OCI-M1 (cell line): ENCODE measurements at regions not wholly inside any gene's neighbourhood (a gene's known extent, or its start where the extent isn't known, plus 50 kb on each side); places are given as distances from the start of the nearest gene placed in this dataset.
A peak's percentile ranks its signal among the peaks of the same experiment; 100 is the strongest.

Experiments
- DNase-seq: peaks from one replicate; lab custom pipeline; 2025; lab: John Stamatoyannopoulos, UW

DNA sequence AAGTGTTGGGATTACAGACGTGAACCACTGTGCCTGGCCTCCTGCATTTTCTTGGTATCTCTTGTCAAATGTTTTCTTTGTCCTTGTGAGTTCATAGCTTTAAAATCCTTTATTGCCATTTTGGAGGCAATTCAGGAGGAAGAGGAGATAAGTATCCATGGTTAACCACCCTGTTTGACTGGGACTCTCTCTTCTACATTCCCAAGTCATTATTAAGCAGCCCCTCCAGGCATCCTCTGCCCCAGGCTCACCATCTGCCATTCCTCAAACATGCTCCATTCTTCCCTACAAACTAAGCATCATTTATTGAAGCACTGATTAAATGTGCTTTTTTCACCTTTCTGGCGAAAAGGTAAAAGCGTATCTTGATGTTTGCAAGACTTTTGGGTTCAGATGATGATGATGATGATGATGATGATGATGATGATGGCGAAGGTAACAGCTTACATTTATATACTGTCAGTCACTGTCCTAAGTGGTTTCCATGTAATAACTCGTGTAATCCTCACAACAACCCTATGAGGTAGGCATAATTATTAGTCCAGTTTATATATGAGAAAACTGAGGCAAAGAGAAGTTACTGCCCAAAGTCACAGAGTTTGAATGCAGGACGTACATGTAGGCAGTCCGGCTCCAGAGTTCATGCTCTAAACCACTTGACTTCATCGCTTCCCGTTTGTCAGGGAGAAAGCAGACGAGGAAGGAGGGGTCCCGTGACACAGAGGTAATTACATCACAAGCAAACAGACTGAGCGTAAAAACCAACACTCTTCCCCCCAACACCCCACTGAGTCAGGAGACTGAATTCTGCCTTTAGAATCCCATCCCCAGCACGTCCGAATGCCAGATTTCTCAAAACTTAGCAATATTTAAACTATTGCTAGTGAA lies 69.7 kb upstream of the ACKR3 start:
- no peak for DNase-seq

DNA sequence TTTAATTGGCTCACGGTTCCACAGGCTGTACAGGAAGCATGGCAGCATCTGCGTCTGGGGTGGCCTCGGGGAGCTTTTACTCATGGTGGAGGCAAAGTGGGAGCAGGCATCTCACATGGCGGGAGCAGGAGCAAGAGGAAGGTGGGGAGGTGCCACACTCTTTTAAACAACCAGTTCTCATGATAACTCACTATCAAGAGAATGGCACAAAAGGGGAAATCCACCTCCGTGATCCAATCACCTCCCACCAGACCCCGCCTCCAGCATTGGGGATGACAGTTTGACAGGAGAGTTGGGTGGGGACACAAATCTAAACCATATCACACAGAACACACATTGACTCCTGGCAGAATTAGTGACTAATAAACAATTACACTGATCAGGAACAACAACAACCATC lies 68.6 kb upstream of the ACKR3 start:
- no peak for DNase-seq

DNA sequence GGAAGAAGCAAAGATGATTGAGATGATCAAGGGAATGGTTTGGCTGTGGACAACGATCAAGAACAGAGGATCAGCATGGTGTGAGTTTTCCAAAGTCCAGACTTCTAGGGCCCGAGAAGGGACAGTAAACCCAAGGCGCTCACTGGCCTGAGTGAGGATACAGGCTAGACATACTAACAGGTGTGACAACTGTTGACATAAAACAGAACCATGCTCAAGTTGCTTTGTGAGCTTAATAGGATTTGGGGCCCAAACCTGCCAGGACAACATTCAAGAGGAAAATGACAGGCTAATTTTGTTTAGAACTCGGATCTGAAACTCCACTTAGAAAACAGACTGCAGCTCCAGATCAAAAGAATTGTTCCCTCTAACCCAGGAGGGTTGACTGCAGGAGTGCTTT lies 68.1 kb upstream of the ACKR3 start:
- DNase-seq: no peak

DNA sequence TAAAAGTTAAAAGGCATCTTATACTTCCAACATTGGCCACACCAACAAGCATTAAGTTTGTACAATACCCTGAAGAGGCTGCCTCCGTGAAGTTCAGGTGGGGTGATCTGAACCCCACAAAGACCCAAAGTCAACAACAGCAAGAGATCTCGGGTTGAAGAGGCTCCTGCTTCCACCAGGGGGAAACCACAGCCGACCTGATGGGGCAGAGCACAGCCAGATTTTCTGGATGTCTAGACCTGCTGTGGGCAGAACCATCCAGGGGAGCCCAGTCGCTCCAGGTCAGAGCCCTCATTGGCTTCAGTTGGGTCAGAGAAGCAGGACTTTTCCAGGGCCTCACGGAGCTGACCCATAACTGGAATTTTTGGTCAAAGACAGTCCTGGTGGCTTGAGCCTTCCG lies 66.5 kb upstream of the ACKR3 start:
- DNase-seq: no peak

DNA sequence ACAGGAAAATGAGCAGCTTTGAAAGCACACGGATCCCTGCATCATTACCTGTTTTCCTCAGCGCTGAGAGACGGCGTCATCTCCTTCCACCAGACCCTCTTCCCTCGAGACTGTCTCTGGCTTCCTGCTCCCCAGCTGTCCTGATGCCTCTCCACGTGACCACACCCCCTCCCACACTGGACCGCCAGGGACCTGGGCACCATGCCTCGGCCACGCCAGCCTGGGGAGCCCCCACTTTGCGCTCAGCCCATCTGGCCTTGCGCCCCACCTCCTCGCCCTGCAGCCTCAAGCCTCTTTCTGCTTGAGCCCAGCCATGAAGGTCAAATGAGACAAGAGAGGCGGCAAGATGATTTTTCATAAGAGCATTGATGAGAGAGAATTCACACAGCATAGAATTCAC lies 66.0 kb upstream of the ACKR3 start:
- DNase-seq: no peak

DNA sequence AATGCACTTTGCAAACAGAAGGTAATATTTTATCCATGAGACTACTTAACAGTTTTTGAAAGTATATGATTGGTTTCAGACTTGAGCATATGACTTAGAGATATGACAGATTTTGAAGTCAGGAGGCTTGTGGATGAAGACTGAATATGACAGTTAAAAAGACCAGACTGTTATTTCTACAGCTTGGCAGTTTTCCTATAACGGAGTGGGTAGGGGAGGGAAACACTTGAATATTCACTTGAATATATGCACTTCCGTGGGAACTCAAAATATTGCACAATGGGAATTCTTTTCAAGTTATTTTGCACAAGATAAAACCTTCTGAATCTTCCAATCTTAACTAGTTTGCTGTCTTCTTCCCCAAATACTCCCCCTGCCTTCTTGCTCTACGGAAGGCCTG lies 64.6 kb upstream of the ACKR3 start:
- no peak for DNase-seq

DNA sequence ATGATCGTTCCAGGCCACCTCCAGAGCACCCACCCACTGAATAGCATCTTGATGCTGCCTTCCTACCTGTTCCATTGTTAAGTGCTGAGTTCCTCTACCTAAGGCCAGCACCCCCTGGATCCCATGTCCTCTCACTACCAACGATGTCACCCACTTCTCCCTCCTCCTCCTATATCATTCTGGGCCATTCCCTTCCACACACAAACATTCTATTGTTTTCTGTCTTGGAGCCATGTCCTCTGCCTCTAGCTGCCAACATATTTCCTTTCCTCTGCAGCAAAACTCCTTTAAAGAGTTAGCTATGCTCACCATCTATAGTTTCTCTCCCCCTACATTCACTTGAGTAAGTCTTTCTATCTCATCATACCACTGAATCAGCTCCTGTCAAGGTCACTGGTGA lies 64.0 kb upstream of the ACKR3 start:
- DNase-seq: no peak

DNA sequence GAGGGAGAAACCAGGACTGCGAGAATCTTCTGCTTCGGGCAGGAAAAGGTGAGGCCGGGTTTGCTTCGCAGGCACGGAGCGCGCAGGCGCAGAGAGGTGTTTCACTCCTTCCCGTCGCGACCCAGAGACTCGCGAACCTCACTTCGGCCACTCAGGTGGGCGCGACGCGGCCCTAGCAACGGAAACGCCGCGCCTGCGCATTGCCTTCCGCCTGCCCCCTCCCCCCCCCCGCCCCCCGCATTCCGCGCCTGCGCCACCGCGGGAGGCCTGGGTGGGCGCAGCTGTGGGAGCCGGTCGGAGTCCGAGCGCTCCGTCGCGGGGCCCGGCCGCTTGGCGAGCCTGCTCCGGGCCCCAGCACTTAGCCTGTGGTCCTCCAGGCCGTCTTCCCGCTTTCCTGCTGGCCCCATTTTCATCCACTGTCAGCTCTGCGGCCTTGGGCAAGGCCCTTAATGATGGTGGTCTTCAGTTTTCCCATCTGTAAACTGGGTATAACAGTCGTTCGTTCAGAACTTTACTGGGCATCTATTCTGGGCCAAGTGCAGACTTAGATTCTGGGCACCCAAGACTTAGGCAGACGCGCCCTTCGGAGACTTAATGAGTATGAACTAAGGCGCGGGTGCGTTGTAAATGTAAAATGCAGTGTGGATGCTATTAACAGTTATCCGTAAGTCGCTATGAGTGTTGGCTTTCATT lies 62.1 kb upstream of the ACKR3 start:
- DNase-seq: no peak

DNA sequence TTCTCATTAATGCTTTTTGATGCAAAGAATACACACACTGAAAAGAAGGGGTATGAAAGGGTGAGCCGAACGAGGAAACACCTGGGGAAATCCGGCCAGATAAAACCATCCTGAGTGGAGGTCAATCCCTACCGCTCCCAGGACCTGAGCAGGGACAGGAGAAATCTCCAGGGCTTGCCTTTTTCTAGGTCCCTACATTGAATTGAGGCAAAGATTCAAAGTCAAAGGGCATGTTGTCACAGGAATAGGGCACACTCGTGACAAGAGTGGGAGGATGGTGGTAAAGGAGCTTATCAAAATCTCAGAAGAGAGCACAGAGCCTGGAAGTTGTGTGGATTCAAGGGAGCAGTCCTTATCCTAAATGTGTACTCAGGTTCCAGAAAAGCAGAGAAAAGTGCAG lies 61.2 kb upstream of the ACKR3 start:
- no peak for DNase-seq

DNA sequence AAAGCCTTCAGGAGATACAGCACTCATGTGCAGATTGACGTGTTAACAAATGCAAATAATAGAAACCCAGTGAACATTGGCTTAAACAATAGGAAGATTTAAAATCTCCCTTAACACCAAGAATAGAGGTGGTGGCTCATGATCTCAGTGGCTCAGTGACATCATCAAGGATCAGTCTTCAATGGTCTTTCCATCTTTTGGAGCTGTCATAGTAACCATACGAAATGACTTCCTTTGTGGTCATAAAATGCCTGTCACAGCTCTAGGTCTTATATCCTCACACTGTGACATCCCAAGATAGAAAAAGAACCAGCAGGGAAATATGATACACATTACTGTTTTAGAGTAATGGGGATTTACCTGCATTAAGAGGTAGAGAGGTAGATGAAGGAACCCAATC lies 59.6 kb upstream of the ACKR3 start:
- no peak for DNase-seq

DNA sequence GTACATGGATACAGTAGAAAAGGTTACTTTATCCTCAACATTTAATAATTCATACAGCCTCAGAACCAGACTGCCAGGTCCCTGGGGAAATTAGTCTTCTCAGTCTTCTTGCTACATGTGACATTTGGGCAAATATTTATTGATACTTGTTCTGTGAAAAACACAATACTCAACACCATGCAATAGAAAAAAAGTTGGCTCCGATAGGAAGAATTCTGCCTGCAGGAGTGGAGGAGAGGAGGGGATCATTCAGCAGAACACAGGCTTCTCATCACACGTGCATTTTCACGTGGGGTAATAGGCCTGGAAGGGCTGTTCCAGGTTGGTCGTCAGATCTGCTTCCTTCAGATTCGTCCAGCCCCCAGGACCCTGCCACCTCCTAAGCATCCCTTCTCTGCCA lies 58.4 kb upstream of the ACKR3 start:
- DNase-seq: no peak

DNA sequence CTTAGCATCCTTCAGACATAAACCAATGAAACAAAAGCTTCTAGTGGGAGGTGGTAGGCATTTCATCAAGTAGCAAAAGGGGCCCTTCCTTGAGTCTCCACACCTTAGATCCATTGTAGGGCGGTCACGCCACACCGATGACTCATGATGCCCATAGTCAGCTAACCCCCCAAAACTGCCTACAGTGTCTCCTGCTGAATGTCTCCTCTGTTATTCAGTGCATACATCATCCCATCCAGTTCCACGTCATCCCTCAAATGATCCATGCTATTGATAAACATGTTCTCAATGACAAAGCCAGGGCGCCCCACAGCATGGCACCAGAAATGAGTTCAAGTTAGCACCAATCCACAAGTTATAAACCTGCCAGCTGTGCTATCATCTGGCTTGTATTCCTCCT lies 57.4 kb upstream of the ACKR3 start:
- DNase-seq: no peak

DNA sequence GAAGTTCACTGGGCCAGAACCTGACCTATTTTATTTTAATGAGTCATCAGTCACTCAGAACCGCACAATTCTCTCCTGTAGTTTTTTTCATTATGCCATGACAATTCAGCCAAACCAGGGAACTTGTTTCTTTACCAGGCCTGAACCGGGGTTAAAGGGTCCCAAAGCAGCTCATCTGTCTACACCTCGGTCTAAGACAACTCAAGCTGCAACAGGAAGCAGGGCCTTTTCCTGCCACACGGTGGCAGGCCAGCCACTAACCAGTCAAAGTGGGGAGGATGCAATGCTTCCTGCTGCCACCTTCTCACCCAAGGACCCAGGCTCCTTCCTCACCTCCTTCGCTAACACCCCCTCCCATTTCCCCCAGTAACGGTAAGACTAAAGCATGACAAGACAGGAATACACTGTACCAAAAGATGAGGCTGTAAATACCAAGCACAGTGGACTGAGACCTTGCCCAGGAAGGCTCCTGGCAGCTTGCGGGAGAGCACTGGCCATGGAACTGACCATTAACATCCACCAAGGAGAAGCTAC lies 56.7 kb upstream of the ACKR3 start:
- peak; percentile 31 for DNase-seq

DNA sequence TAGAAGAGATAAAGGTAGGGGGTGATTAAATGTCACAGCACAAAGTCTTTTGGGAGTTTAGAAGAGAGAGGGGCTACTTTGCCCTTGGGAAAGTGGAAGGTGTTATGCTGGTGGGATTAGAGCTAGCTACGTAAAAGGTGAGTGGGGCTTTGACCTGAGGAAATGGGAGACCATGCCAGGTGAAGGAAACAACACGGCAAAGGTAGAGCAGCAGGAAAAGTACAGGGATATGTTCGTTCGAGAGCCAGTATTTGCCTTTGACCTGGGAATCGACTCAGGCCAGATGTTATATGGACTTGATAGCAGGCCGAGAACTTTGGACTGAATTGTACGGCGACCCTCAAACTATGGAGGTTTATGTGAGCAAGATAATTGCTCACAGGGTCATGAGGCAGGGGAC lies 55.7 kb upstream of the ACKR3 start:
- DNase-seq: no peak

DNA sequence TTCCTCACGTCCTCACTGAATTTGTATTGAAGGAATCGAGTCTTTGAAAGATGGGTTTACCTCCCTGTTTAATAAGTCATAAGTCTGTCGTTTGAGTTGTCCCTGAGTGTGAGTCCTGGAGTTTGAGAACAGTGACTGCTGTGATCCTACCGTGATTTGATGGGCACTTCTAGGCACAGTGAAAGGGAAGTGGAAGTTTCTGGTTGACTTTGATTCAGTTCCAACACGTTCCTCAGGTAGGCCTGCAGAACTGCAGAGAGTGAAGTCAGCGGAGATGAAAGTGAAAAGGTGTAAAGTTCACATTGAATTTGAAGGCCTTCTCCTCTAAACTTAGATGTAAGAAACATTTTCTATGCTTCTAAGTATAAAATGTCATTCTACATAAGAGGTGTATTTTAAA lies 52.9 kb upstream of the ACKR3 start:
- DNase-seq: no peak

DNA sequence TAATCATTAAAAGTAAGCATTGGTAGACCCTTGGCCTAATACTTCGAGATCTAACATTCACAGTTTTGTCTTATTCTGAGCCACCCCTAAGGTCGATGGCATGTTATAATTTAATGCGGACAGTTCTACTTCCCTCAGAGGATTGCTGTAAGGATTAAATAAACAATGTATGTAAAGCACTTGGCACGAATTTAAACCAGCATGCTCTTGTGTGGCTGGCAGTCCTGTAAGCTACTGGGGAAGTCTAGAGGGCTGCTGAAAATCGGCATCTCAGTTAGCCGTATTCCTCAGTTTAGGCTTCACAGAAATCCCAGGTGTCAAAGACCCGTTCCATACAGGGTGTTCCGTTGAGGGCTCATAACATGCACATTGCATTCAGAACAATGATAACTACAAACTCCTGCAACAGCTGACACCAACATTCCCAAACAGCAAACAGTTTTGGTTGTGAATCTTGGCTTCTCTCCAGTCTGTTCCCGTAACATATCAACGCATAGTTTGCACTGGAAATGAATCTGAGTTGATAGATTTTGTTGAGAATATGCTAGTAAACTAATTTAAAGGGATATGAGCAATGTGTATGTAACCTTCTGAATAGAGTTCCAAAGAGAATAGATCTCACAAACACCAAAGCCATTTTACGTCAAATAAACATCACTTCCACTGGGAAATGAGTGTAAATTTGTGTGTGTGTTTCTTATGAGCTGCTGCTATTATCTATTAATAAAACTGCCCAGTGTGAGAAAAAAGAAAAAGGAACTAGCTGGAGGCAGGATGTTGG lies 52.2 kb upstream of the ACKR3 start:
- no peak for DNase-seq
